SK-N-SH treated with all-trans-retinoic acid at 6 μM for 48 hours (cell line): ENCODE measurements at regions not wholly inside any gene's neighbourhood (a gene's known extent, or its start where the extent isn't known, plus 50 kb on each side); places are given as distances from the start of the nearest gene placed in this dataset.
"Not testable (repeated sequence)": the region's sequence is repeated elsewhere in the genome, so short reads cannot be mapped to it uniquely, and the experiment has no call there.

Experiments used
- SNAI2 ChIP-seq: fragments of 250-450 bp; sonication (Bioruptor Pico); IDR thresholded peaks from 2 replicates; pipeline ENCODE4 v1.5.0; 2020; ENCODE audit warnings: mild to moderate bottlenecking, moderate library complexity
- ZFP3 ChIP-seq: fragments of 250-450 bp; sonication (Bioruptor Pico); IDR thresholded peaks from 2 replicates; pipeline ENCODE4 v1.5.0; 2020; ENCODE audit warnings: mild to moderate bottlenecking, moderate library complexity
- TF ChIP-seq, protein P1 (sequence below): fragments of 250-450 bp; sonication (Bioruptor Pico); IDR thresholded peaks from 2 replicates; pipeline ENCODE4 v1.8.0; 2020; ENCODE audit warnings: mild to moderate bottlenecking, moderate library complexity, borderline replicate concordance

- TF ChIP-seq, protein P1, sequence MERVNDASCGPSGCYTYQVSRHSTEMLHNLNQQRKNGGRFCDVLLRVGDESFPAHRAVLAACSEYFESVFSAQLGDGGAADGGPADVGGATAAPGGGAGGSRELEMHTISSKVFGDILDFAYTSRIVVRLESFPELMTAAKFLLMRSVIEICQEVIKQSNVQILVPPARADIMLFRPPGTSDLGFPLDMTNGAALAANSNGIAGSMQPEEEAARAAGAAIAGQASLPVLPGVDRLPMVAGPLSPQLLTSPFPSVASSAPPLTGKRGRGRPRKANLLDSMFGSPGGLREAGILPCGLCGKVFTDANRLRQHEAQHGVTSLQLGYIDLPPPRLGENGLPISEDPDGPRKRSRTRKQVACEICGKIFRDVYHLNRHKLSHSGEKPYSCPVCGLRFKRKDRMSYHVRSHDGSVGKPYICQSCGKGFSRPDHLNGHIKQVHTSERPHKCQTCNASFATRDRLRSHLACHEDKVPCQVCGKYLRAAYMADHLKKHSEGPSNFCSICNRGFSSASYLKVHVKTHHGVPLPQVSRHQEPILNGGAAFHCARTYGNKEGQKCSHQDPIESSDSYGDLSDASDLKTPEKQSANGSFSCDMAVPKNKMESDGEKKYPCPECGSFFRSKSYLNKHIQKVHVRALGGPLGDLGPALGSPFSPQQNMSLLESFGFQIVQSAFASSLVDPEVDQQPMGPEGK: not testable (repeated sequence)
- TF ChIP-seq ZFP3, SNAI2 (CRISPR knock-in tag): not testable (repeated sequence)
These were observed 653.6 kb upstream of the TPTE start for GRCh38 chr21:9867815-9868214.
